ENCODE measurements at regions not wholly inside any gene's neighbourhood (a gene's known extent, or its start where the extent isn't known, plus 50 kb on each side); places are given as distances from the start of the nearest gene placed in this dataset.
A peak's percentile ranks its signal among the peaks of the same experiment; 100 is the strongest.

DNA sequence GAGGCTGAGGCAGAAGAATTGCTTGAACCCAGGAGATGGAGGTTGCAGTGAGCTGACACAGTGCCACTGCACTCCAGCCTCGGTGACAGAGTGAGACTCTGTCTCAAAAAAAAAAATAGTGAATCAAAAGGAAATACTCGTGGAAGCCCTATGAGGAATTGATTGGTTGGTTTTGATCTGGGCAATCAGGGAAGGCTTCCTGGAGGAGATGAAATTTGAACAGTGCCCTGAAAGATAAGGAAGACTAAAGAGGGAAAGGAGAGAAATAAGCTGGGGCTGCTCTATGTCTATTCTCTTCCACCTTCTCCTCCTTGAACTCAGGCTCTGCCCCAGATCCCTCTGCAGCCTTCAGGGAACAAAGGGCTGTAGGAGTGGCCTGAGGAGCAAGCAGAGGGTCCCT, 54.1 kb downstream of the IRF2BPL start:
- Histone ChIP-seq H3K4me3 (ENCODE audit: low read length) (no peak overlapping the region), H3K27me3 (ENCODE audit: control insufficient read depth, insufficient read depth, low read length) (no peaks in the 10 kb centered on the region), H3K36me3 (ENCODE audit: control insufficient read depth, insufficient read depth, low read length) (no peaks in the 10 kb centered on the region), H3K27ac (ENCODE audit: low read length) (no peak overlapping the region), H3K4me1 (ENCODE audit: control insufficient read depth, insufficient read depth, low read length) (peaks cover 11% of the 10 kb centered on the region), H3K9me3 (ENCODE audit: control insufficient read depth, low read depth, low read length) (no peaks in the 10 kb centered on the region)
- WGBS (ENCODE audit: insufficient coverage, low lambda C conversion rate) = 67% methylated on average over 2 of the region's 2 CpGs
- no peak for DNase-seq

DNA sequence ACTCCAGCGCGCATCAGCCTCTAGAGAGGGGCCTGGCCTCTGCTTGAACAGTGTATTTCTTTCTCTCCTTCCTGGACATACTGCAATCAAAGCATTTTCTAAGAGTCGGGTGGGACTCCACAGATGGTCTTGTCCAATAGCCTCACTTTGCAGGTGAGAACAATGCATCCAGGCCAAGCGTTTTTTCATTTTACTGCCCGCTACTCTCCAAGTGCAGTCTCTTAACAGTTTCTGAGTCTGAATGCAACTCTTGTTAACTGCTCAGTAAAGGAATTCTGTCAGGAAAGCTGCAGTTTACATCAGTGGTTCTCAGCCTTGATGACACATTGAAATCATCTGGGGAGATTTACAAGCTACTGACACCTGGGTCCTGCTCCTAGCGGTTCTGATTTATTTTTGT, 57.0 kb downstream of the IRF2BPL start:
- Histone ChIP-seq H3K4me1 (ENCODE audit: control insufficient read depth, insufficient read depth, low read length) (peaks cover 11% of the 10 kb centered on the region), H3K27me3 (ENCODE audit: control insufficient read depth, insufficient read depth, low read length) (no peaks in the 10 kb centered on the region), H3K27ac (ENCODE audit: low read length) (peak overlapping the region; percentile 43), H3K9me3 (ENCODE audit: control insufficient read depth, low read depth, low read length) (no peaks in the 10 kb centered on the region), H3K4me3 (ENCODE audit: low read length) (no peak overlapping the region), H3K36me3 (ENCODE audit: control insufficient read depth, insufficient read depth, low read length) (no peaks in the 10 kb centered on the region)
- no CpG with 5 or more reads among the region's 6 CpGs for WGBS (ENCODE audit: insufficient coverage, low lambda C conversion rate)
- DNase-seq = no peak

DNA sequence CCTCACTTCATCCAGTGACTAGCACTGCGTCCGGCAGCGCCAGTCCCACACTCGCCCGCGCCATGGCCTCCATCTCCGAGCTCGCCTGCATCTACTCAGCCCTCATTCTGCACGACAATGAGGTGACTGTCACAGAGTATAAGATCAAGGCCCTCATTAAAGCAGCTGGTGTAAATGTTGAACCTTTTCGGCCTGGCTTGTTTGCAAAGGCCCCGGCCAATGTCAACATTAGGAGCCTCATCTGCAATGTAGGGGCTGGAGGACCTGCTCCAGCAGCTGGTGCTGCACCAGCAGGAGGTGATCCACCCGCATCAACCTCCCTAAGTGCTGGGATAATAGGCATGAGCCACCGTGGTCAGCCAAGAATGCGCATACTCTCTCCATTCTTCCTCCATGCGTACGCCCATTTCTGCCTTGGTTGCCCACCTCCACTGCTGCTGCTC, 59.9 kb downstream of the IRF2BPL start:
- Histone ChIP-seq H3K27ac (ENCODE audit: low read length) (no peak overlapping the region), H3K36me3 (ENCODE audit: control insufficient read depth, insufficient read depth, low read length) (no peaks in the 10 kb centered on the region), H3K4me1 (ENCODE audit: control insufficient read depth, insufficient read depth, low read length) (peaks cover 19% of the 10 kb centered on the region), H3K4me3 (ENCODE audit: low read length) (no peak overlapping the region), H3K27me3 (ENCODE audit: control insufficient read depth, insufficient read depth, low read length) (no peaks in the 10 kb centered on the region), H3K9me3 (ENCODE audit: control insufficient read depth, low read depth, low read length) (no peaks in the 10 kb centered on the region)
- no peak for DNase-seq
- WGBS (ENCODE audit: insufficient coverage, low lambda C conversion rate) = no CpG with 5 or more reads among the region's 16 CpGs

DNA sequence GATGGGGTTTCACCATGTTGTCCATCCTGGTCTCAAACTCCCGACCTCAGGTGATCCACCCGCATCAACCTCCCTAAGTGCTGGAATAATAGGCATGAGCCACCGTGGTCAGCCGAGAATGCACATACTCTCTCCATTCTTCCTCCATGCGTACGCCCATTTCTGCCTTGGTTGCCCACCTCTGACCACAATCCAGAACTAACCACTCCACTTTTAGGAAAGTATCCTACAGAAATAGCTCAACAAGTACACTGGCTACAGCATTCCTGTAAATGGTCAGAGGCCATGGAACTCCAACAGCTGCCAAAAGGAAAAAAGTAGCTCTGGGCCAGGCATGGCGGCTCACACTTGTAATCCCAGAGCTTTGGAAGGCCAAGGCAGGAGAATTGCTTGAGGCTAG, 60.7 kb downstream of the IRF2BPL start:
- no peaks in the 10 kb centered on the region for H3K36me3 ChIP-seq (ENCODE audit: control insufficient read depth, insufficient read depth, low read length)
- no peaks in the 10 kb centered on the region for H3K27me3 ChIP-seq (ENCODE audit: control insufficient read depth, insufficient read depth, low read length)
- H3K4me3 ChIP-seq (ENCODE audit: low read length) = no peak overlapping the region
- peaks cover 19% of the 10 kb centered on the region for H3K4me1 ChIP-seq (ENCODE audit: control insufficient read depth, insufficient read depth, low read length)
- no CpG with 5 or more reads among the region's 7 CpGs for WGBS (ENCODE audit: insufficient coverage, low lambda C conversion rate)
- no peaks in the 10 kb centered on the region for H3K9me3 ChIP-seq (ENCODE audit: control insufficient read depth, low read depth, low read length)
- no peak for DNase-seq
- H3K27ac ChIP-seq (ENCODE audit: low read length) = no peak overlapping the region

DNA sequence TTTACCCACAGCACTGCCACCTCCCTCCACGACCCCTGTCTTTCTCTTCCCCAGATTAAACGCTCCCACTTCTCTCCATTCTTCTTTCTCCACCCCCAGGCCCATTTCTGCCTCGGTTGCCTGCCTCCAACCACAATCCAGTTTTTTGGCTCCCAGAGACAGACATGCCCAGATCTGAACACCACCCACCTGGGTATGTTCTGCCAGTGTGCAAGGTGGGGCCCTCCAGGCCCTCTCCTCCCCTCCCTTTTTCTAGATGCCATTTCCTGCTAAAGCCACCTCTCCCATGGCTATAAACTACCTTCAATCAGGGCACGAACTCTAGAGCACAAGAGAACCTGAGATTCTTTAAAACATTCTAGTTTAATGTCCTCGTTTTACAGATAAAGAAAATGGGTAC, 63.3 kb downstream of the IRF2BPL start:
- Histone ChIP-seq H3K36me3 (ENCODE audit: control insufficient read depth, insufficient read depth, low read length) (no peaks in the 10 kb centered on the region), H3K27me3 (ENCODE audit: control insufficient read depth, insufficient read depth, low read length) (no peaks in the 10 kb centered on the region), H3K4me1 (ENCODE audit: control insufficient read depth, insufficient read depth, low read length) (peaks cover 20% of the 10 kb centered on the region), H3K27ac (ENCODE audit: low read length) (no peak overlapping the region), H3K9me3 (ENCODE audit: control insufficient read depth, low read depth, low read length) (no peaks in the 10 kb centered on the region), H3K4me3 (ENCODE audit: low read length) (no peak overlapping the region)
- 0% methylated on average over 1 of the region's 5 CpGs for WGBS (ENCODE audit: insufficient coverage, low lambda C conversion rate)
- DNase-seq = no peak

DNA sequence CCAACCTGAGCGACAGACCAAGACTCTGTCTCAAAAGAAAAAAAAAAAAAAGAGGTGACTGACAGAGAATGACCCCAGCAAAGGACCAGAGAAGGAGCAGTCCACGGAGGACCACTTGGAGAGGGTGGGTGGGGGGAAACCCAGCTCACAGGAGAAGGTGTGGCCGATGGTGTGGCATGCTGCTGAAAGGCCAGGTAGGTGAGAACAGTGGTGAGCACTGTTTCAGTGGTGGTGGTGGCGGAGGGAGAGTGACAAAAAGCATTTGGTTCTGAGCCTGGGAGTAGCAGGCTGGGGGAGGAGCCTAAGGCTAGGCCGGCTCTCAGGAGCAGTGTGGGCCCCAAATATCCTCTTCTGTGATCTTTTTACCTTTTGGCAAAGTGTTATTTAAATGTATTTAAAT, 63.8 kb downstream of the IRF2BPL start:
- no peaks in the 10 kb centered on the region for H3K27me3 ChIP-seq (ENCODE audit: control insufficient read depth, insufficient read depth, low read length)
- no CpG with 5 or more reads among the region's 5 CpGs for WGBS (ENCODE audit: insufficient coverage, low lambda C conversion rate)
- no peak overlapping the region for H3K27ac ChIP-seq (ENCODE audit: low read length)
- H3K4me1 ChIP-seq (ENCODE audit: control insufficient read depth, insufficient read depth, low read length) = peaks cover 20% of the 10 kb centered on the region
- DNase-seq = no peak
- no peak overlapping the region for H3K4me3 ChIP-seq (ENCODE audit: low read length)
- no peaks in the 10 kb centered on the region for H3K9me3 ChIP-seq (ENCODE audit: control insufficient read depth, low read depth, low read length)
- H3K36me3 ChIP-seq (ENCODE audit: control insufficient read depth, insufficient read depth, low read length) = no peaks in the 10 kb centered on the region

DNA sequence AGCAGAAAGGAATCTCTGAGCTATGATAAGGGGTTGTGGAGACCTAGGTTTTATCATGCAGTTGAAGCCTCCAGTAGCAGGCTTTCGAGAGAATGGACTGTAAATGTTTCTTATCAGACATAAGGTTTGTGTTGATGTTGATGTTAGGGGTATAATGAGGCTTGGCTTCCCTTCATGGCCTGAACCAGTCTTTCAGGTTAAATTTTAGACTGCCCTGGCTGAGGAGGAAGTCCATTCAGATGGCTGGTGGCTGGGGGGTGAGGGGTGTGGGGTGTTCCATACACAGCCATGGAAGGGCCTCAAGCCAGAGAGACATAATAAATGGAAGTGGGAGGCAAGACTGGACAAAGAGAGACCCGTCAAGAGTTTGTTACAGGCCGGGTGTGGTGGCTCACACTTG, 65.1 kb downstream of the IRF2BPL start:
- H3K9me3 ChIP-seq (ENCODE audit: control insufficient read depth, low read depth, low read length) = no peaks in the 10 kb centered on the region
- DNase-seq = no peak
- no CpG with 5 or more reads among the region's 3 CpGs for WGBS (ENCODE audit: insufficient coverage, low lambda C conversion rate)
- H3K27me3 ChIP-seq (ENCODE audit: control insufficient read depth, insufficient read depth, low read length) = no peaks in the 10 kb centered on the region
- H3K27ac ChIP-seq (ENCODE audit: low read length) = no peak overlapping the region
- no peaks in the 10 kb centered on the region for H3K36me3 ChIP-seq (ENCODE audit: control insufficient read depth, insufficient read depth, low read length)
- no peak overlapping the region for H3K4me3 ChIP-seq (ENCODE audit: low read length)
- H3K4me1 ChIP-seq (ENCODE audit: control insufficient read depth, insufficient read depth, low read length) = peaks cover 20% of the 10 kb centered on the region

DNA sequence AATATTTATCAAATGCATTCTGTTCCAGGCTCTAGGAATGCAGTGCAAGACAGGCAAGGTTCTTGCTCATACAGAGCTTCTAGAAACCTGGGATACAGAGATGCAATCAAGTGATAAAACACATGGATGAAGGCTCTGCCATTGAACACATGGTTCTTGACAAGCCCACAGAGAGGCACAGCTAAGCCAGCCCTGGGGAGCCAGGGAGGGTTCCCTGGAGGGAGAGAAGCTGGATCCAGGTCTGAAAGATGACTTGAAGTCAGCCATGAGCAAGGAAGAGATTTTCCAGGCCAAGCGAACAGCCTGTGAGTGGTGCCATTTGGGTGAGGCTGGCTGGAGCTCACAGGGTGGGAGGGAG, 66.2 kb downstream of the IRF2BPL start:
- no peak for DNase-seq
- Histone ChIP-seq H3K4me3 (ENCODE audit: low read length) (no peak overlapping the region), H3K9me3 (ENCODE audit: control insufficient read depth, low read depth, low read length) (no peaks in the 10 kb centered on the region), H3K27ac (ENCODE audit: low read length) (peak overlapping the region; percentile 23), H3K36me3 (ENCODE audit: control insufficient read depth, insufficient read depth, low read length) (no peaks in the 10 kb centered on the region), H3K27me3 (ENCODE audit: control insufficient read depth, insufficient read depth, low read length) (no peaks in the 10 kb centered on the region), H3K4me1 (ENCODE audit: control insufficient read depth, insufficient read depth, low read length) (peaks cover 24% of the 10 kb centered on the region)
- WGBS (ENCODE audit: insufficient coverage, low lambda C conversion rate) = no CpG with 5 or more reads among the region's 1 CpG

DNA sequence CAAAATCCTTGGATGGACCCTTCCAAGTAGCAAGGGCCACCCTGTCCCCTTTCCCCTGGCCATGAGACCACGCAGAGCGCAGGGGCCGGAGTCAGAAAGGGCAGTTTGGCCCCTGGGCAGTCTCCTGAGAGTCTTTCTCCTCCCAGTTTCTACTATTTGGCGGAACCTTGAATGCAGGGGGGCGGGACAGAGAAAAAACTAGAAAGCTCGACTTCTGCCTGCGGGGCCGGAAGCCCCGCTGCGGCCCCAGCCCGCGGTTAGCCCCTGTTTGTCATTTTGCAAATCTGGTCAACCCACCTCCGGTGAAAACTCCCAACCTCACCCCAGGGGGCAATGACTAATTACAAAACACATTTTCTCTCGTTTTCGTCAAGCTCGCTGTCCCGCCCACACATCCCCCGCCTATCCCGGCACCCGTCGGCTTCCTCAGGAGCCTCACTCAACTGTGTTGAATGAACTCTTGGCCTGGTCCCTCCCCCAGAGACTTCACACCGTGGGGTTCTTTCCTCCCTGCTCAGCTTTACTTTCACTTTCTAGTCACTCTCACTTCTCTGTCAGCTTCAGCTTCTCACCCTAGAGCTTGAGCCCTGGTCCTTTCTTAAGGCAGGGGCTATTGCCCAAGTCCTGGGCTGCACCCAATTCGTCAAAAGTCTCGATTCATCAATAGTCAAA, 66.7 kb downstream of the IRF2BPL start:
- peak overlapping the region; percentile 21 for H3K4me3 ChIP-seq (ENCODE audit: low read length)
- peak; percentile 89 to 93 for DNase-seq
- peak overlapping the region; percentile 72 for H3K27ac ChIP-seq (ENCODE audit: low read length)
- peaks cover 29% of the 10 kb centered on the region for H3K4me1 ChIP-seq (ENCODE audit: control insufficient read depth, insufficient read depth, low read length)
- H3K9me3 ChIP-seq (ENCODE audit: control insufficient read depth, low read depth, low read length) = no peaks in the 10 kb centered on the region
- 0% methylated on average over 4 of the region's 24 CpGs for WGBS (ENCODE audit: insufficient coverage, low lambda C conversion rate)
- H3K36me3 ChIP-seq (ENCODE audit: control insufficient read depth, insufficient read depth, low read length) = no peaks in the 10 kb centered on the region
- H3K27me3 ChIP-seq (ENCODE audit: control insufficient read depth, insufficient read depth, low read length) = no peaks in the 10 kb centered on the region

DNA sequence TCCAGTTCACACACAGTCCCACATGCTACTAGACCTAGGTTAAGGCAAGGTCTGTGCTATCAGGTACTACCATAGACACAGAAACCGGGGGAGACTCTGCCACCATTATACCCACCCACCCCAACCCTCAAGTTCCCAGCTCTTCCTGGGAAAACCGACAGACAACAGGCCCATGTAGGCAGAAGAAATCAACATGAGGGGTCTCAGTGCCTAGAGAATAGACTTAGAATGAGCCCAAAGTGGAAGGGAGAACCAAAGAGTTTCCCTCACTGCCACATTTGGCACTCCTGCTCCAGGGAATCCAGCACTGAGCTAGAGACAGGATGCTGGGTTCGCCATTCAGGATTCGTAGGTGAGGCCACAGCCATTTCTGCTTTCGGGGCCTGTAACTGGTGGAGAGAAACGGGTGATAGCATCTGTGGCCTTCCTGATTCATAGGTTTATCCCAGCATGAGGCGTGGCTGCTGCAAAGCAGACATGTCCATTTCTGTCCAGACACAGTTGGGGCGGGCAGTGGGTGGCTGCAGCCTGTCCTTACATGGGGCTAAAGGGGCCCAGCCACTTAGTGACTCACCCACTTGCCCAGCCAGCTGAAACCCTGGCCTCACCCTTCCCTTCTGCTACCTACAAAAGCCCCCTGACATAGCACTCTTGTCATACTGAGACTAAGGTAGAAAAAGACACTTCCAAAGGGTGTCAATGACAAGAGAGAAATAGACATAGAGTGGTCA, 69.4 kb downstream of the IRF2BPL start:
- peaks cover 29% of the 10 kb centered on the region for H3K4me1 ChIP-seq (ENCODE audit: control insufficient read depth, insufficient read depth, low read length)
- no CpG with 5 or more reads among the region's 8 CpGs for WGBS (ENCODE audit: insufficient coverage, low lambda C conversion rate)
- no peak for DNase-seq
- no peaks in the 10 kb centered on the region for H3K36me3 ChIP-seq (ENCODE audit: control insufficient read depth, insufficient read depth, low read length)
- no peaks in the 10 kb centered on the region for H3K27me3 ChIP-seq (ENCODE audit: control insufficient read depth, insufficient read depth, low read length)
- H3K27ac ChIP-seq (ENCODE audit: low read length) = no peak overlapping the region
- no peak overlapping the region for H3K4me3 ChIP-seq (ENCODE audit: low read length)
- no peaks in the 10 kb centered on the region for H3K9me3 ChIP-seq (ENCODE audit: control insufficient read depth, low read depth, low read length)

All from large intestine (tissue), 3 donors.